Keratinocyte (primary cell): ENCODE measurements at regions not wholly inside any gene's neighbourhood (a gene's known extent, or its start where the extent isn't known, plus 50 kb on each side); places are given as distances from the start of the nearest gene placed in this dataset.

Experiments used
- DNase-seq: peaks from one replicate; pipeline ENCODE4 v3.0.0-alpha.2; 2011; ENCODE audit warnings: low read depth, missing footprints, low spot score
- FAIRE-seq: peaks from 2 replicates; lab custom pipeline; 2011; peaks lifted over from hg19 to GRCh38; lab: Jason Lieb, UNC
- H2AFZ ChIP-seq: 2 replicates; pipeline ENCODE4 v1.6.0; 2012; ENCODE audit warnings: low read length, control low read depth, inconsistent platforms; ENCODE audit not compliant: control insufficient read depth
- H3K27ac ChIP-seq: 2 replicates; pipeline ENCODE4 v1.5.1; 2011; ENCODE audit warnings: low read length; ENCODE audit not compliant: control insufficient read depth, insufficient read depth
- H3K27me3 ChIP-seq: 3 replicates; pipeline ENCODE4 v1.6.0; 2011; ENCODE audit warnings: low read length; ENCODE audit not compliant: control insufficient read depth, insufficient read depth; ENCODE audit errors: extremely low read depth
- H3K36me3 ChIP-seq, 2 experiments: 2 replicates in 1 of 2; 3 replicates in 1 of 2; pipeline ENCODE4 v1.5.1; 2011; ENCODE audit warnings: low read length in 2 of 2, mild to moderate bottlenecking in 1 of 2; ENCODE audit not compliant: control insufficient read depth in 2 of 2, insufficient read depth in 2 of 2; ENCODE audit errors: extremely low read depth in 1 of 2
- H3K4me1 ChIP-seq: 3 replicates; pipeline ENCODE4 v1.5.1; 2011; ENCODE audit warnings: low read length; ENCODE audit not compliant: control insufficient read depth, insufficient read depth; ENCODE audit errors: extremely low read depth
- H3K4me2 ChIP-seq: 3 replicates; pipeline ENCODE4 v1.6.0; 2011; ENCODE audit warnings: low read depth, low read length; ENCODE audit not compliant: control insufficient read depth, insufficient read depth; ENCODE audit errors: extremely low read depth
- H3K4me3 ChIP-seq, 3 experiments: fragments of 200-600 bp in 1 of 3; sonication (generic) in 1 of 3; 2 replicates in 2 of 3; 3 replicates in 1 of 3; pipeline ENCODE4 v1.5.1; 2011 to 2016; ENCODE audit warnings: low read length in 3 of 3, mild to moderate bottlenecking in 3 of 3, control low read depth in 2 of 3, inconsistent platforms in 1 of 3, low read depth in 1 of 3, mixed read lengths in 1 of 3, mixed run types in 1 of 3, moderate library complexity in 1 of 3; ENCODE audit not compliant: control insufficient read depth in 2 of 3, insufficient read depth in 2 of 3; ENCODE audit errors: extremely low read depth in 1 of 3
- H3K79me2 ChIP-seq: 2 replicates; pipeline ENCODE4 v1.6.0; 2012; ENCODE audit warnings: low read length; ENCODE audit not compliant: control insufficient read depth, insufficient read depth
- H3K9ac ChIP-seq: 3 replicates; pipeline ENCODE4 v1.6.0; 2011; ENCODE audit warnings: low read length; ENCODE audit not compliant: control insufficient read depth, insufficient read depth; ENCODE audit errors: extremely low read depth
- H3K9me1 ChIP-seq: 3 replicates; pipeline ENCODE4 v1.6.0; 2011; ENCODE audit warnings: low read length; ENCODE audit not compliant: control insufficient read depth, insufficient read depth; ENCODE audit errors: extremely low read depth
- H3K9me3 ChIP-seq: 2 replicates; pipeline ENCODE4 v1.5.1; 2012; ENCODE audit warnings: low read depth, low read length; ENCODE audit not compliant: control insufficient read depth
- H4K20me1 ChIP-seq: 3 replicates; pipeline ENCODE4 v1.6.0; 2011; ENCODE audit warnings: low read length; ENCODE audit not compliant: control insufficient read depth, insufficient read depth; ENCODE audit errors: extremely low read depth
- CTCF ChIP-seq, 3 experiments: IDR thresholded peaks in 1 of 3; conservative IDR thresholded peaks in 1 of 3; optimal IDR thresholded peaks in 1 of 3; 2 replicates in 2 of 3; 3 replicates in 1 of 3; pipeline versions ENCODE3 to v1.5.1; 2011; ENCODE audit warnings: low read length in 3 of 3, mild to moderate bottlenecking in 3 of 3, moderate library complexity in 2 of 3, control low read depth in 1 of 3, inconsistent platforms in 1 of 3; ENCODE audit not compliant: insufficient read depth in 2 of 3; ENCODE audit errors: extremely low read depth in 1 of 3
- EZH2 ChIP-seq: IDR thresholded peaks from one replicate; pipeline ENCODE4 v1.6.1; 2012; ENCODE audit warnings: inconsistent platforms, mild to moderate bottlenecking, low read length, moderate library complexity
- dilution Hi-C: fragments of 300-500 bp; cut with MboI; formaldehyde crosslinking; loops from one replicate; pipeline ENCODE4 v1.7.0; 2020; ENCODE audit warnings: low sequenced_read_pairs; ENCODE audit not compliant: extremely low pct_ligation_motif_present

GRCh38 chr6:105978974-105979373, 107.2 kb upstream of the PRDM1 start:
- FAIRE-seq (no peak), DNase-seq (no peak)
- H3K9me3 ChIP-seq: no peaks in the 10 kb centered on the region
- TF ChIP-seq EZH2 (no peak), CTCF (optimal IDR thresholded peaks at IDR 0.05 in 1 of 3, IDR thresholded peaks at IDR 0.05 in 1 of 3, conservative IDR thresholded peaks at IDR 0.05 in 1 of 3; ENCODE audit: extremely low read depth in 1 of 3, insufficient read depth in 2 of 3, low read length in 3 of 3) (no peak)
- no peak overlapping the region for H3K27ac ChIP-seq
- no peaks in the 10 kb centered on the region for H3K27me3 ChIP-seq
- no peak overlapping the region for H3K9ac ChIP-seq
- no peak overlapping the region for H3K4me2 ChIP-seq
- dilution Hi-C loops: no loop called here
- H4K20me1 ChIP-seq: no peaks in the 10 kb centered on the region
- no peaks in the 10 kb centered on the region for H3K9me1 ChIP-seq
- H3K36me3 ChIP-seq: no peaks in the 10 kb centered on the region
- H3K79me2 ChIP-seq: no peaks in the 10 kb centered on the region
- peaks cover 2% of the 10 kb centered on the region for H3K4me1 ChIP-seq
- H2AFZ ChIP-seq: no peak overlapping the region
- no peak overlapping the region for H3K4me3 ChIP-seq

- Histone ChIP-seq H3K27ac (no peak overlapping the region), H3K27me3 (no peaks in the 10 kb centered on the region), H3K9me1 (no peaks in the 10 kb centered on the region), H3K9me3 (no peaks in the 10 kb centered on the region), H3K36me3 (no peaks in the 10 kb centered on the region), H3K4me3 (no peak overlapping the region), H4K20me1 (no peaks in the 10 kb centered on the region), H3K9ac (no peak overlapping the region), H3K4me2 (no peak overlapping the region), H3K79me2 (no peaks in the 10 kb centered on the region), H2AFZ (no peak overlapping the region), H3K4me1 (peaks cover 2% of the 10 kb centered on the region)
- FAIRE-seq: no peak
- DNase-seq: no peak
- TF ChIP-seq EZH2 (no peak), CTCF (optimal IDR thresholded peaks at IDR 0.05 in 1 of 3, IDR thresholded peaks at IDR 0.05 in 1 of 3, conservative IDR thresholded peaks at IDR 0.05 in 1 of 3; ENCODE audit: extremely low read depth in 1 of 3, insufficient read depth in 2 of 3, low read length in 3 of 3) (no peak)
- dilution Hi-C loops: no loop called here
Observed at GRCh38 chr6:105977934-105978504, 108.1 kb upstream of the PRDM1 start.
